ENCODE measurements at regions not wholly inside any gene's neighbourhood (a gene's known extent, or its start where the extent isn't known, plus 50 kb on each side); places are given as distances from the start of the nearest gene placed in this dataset.

DNA sequence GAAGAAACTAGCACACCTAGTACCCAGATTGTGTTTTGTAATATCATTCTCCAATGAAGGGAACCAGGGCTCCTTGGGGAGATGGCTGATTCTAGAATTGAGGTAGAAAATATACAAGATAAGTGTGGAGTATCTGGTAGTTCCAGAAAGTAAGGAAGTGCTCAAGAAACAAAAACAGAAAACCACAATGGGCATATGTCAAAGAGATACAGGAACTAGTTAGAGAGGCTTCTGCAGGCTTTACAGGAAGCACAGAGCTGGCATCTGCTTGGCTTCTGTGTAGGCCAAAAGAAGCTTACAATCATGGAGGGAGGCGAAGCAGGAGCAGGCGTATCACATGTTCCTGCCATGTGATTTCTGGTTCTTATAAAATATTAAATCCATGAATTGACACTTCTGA lies 105.7 kb upstream of the TMEM161B start:
- H3K4me3 ChIP-seq (ENCODE audit: low read depth, low read length) = no peak overlapping the region
- no peak overlapping the region for H3K27ac ChIP-seq
- no peak for DNase-seq
- H3K36me3 ChIP-seq (replicated peaks) = no peaks in the 10 kb centered on the region
- TF ChIP-seq, protein P1, sequence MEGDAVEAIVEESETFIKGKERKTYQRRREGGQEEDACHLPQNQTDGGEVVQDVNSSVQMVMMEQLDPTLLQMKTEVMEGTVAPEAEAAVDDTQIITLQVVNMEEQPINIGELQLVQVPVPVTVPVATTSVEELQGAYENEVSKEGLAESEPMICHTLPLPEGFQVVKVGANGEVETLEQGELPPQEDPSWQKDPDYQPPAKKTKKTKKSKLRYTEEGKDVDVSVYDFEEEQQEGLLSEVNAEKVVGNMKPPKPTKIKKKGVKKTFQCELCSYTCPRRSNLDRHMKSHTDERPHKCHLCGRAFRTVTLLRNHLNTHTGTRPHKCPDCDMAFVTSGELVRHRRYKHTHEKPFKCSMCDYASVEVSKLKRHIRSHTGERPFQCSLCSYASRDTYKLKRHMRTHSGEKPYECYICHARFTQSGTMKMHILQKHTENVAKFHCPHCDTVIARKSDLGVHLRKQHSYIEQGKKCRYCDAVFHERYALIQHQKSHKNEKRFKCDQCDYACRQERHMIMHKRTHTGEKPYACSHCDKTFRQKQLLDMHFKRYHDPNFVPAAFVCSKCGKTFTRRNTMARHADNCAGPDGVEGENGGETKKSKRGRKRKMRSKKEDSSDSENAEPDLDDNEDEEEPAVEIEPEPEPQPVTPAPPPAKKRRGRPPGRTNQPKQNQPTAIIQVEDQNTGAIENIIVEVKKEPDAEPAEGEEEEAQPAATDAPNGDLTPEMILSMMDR (IDR thresholded peaks at IDR 0.05; ENCODE audit: low read depth, low read length, missing control alignments) = no peak
- in situ Hi-C loops (cut with HindIII; ENCODE audit: low pct_ligation_motif_present, low sequenced_read_pairs) = no loop called here
- H3K27me3 ChIP-seq (replicated peaks) = no peaks in the 10 kb centered on the region

DNA sequence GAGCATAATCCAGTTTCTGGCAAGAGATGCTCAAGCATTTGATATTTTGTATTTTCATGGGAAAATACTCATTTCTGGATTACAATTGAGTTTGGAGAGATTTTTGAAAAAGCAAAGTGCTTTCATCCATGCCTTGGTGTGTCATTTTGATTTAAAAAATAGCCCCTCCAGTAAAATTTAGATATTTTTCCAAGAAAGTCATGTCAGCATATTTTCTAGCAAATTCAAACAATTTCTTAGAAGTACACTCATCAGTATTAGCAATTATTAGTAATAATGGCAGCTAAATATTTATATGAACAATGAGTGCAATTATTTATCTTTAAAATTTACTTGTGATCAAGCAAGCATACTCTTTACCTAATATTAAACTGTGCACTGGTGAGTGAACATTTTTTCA lies 102.2 kb upstream of the TMEM161B start:
- in situ Hi-C loops (cut with HindIII; ENCODE audit: low pct_ligation_motif_present, low sequenced_read_pairs) = no loop called here
- Histone ChIP-seq H3K27ac (no peak overlapping the region), H3K4me3 (ENCODE audit: low read depth, low read length) (no peak overlapping the region), H3K36me3 (replicated peaks) (no peaks in the 10 kb centered on the region), H3K27me3 (replicated peaks) (no peaks in the 10 kb centered on the region)
- TF ChIP-seq, protein P1 (IDR thresholded peaks at IDR 0.05; ENCODE audit: low read depth, low read length, missing control alignments) = no peak
- DNase-seq = no peak

DNA sequence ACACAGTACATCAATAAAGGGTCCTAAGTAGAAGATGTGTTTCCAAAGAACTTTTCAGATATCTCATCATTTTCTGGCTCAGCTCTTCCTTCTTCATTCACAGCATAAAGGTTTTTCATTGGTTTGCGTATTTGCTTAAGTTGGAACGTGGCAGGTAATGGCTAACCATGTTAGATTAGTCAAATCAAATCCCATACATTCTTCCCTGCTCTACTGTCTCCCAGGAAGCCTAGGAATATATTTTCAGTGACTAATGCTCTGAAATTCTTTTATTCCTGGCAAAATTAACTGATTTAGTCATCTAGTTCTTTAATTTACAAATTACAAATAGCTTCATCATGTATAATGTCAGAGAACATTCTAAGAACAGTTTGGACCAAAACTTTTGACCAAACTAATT lies 99.6 kb upstream of the TMEM161B start:
- Histone ChIP-seq H3K36me3 (replicated peaks) (no peaks in the 10 kb centered on the region), H3K27me3 (replicated peaks) (no peaks in the 10 kb centered on the region), H3K27ac (no peak overlapping the region), H3K4me3 (ENCODE audit: low read depth, low read length) (no peak overlapping the region)
- in situ Hi-C loops (cut with HindIII; ENCODE audit: low pct_ligation_motif_present, low sequenced_read_pairs) = no loop called here
- no peak for DNase-seq
- TF ChIP-seq, protein P1 (IDR thresholded peaks at IDR 0.05; ENCODE audit: low read depth, low read length, missing control alignments) = no peak

DNA sequence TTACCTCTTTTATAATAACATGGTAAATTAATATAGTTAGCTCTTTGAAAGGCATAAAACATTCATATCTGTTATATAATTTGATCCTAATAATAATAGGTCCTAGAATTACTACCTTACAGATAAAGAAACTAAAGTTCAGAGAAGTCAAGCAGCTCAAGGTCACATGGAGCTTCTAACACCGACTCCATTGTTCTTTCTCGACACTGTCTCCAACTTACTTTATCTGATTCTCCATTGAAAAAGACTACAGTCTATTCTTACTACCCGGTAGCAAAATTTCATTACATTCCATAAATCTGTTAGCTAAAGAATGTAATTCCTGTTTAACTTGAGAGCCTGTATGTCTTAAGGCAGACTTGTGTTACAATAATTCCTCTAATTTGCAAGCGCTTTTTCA lies 96.3 kb upstream of the TMEM161B start:
- TF ChIP-seq, protein P1 (IDR thresholded peaks at IDR 0.05; ENCODE audit: low read depth, low read length, missing control alignments) = no peak
- H3K36me3 ChIP-seq (replicated peaks) = no peaks in the 10 kb centered on the region

DNA sequence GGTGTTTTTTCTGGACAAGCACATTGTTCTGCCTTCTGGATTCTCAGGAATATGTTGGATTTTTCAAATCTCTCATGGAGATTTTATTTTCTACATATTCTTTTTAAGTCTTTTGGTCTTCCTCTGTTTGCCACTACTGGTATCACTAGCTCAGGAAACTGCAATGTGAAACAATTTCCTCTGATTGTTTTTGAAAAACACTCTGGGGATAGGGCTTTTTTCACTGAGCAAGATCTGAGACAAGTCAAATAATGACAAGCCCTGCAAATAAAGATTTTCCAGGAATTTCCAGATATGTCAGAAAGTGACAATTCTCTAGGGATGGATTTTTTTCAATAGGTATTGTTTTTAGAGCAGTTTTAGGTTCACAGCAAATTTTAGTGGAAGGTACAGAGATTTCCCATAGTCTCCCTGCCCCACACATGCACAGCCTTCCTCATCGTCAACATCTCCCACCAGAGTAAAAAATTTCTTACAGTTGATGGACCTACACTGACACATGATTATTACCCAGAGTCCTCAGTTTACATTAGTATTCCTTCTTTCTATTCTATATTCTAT lies 86.9 kb upstream of the TMEM161B start:
- H3K4me3 ChIP-seq (ENCODE audit: low read depth, low read length) = no peak overlapping the region
- in situ Hi-C loops (cut with HindIII; ENCODE audit: low pct_ligation_motif_present, low sequenced_read_pairs) = no loop called here
- H3K27me3 ChIP-seq (replicated peaks) = no peaks in the 10 kb centered on the region
- H3K36me3 ChIP-seq (replicated peaks) = no peaks in the 10 kb centered on the region
- H3K27ac ChIP-seq = no peak overlapping the region
- DNase-seq = no peak
- TF ChIP-seq, protein P1 (IDR thresholded peaks at IDR 0.05; ENCODE audit: low read depth, low read length, missing control alignments) = no peak

More for the DNA sequence above, 96.3 kb upstream of the TMEM161B start:
- in situ Hi-C loops (cut with HindIII; ENCODE audit: low pct_ligation_motif_present, low sequenced_read_pairs) = no loop called here
- H3K27ac ChIP-seq = no peak overlapping the region
- no peak overlapping the region for H3K4me3 ChIP-seq (ENCODE audit: low read depth, low read length)
- no peaks in the 10 kb centered on the region for H3K27me3 ChIP-seq (replicated peaks)
- no peak for DNase-seq

DNA sequence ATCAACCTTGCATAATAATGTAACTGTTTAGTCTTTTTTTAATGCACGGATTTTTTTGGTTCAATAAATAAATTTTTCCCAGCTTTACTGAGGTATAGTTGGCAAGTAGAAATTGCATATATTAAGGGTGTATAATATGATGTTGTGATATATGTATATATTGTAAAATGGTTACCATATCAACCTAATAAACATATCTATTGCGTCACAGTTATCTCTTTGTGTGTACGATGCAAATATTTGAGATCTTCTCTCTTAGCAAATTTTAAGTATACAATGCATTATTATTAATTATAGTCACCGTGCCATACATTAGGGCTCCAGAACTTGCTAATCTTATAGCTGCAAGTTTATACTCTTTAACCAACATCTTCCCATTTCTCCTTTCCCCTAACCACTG lies 57.2 kb upstream of the TMEM161B start:
- H3K27me3 ChIP-seq (replicated peaks) = no peaks in the 10 kb centered on the region
- in situ Hi-C loops (cut with HindIII; ENCODE audit: low pct_ligation_motif_present, low sequenced_read_pairs) = no loop called here
- no peak overlapping the region for H3K27ac ChIP-seq
- no peaks in the 10 kb centered on the region for H3K36me3 ChIP-seq (replicated peaks)
- no peak for DNase-seq
- TF ChIP-seq, protein P1 (IDR thresholded peaks at IDR 0.05; ENCODE audit: low read depth, low read length, missing control alignments) = no peak
- H3K4me3 ChIP-seq (ENCODE audit: low read depth, low read length) = no peak overlapping the region

Measured in brain microvascular endothelial cell (primary cell).